GM06990 (cell line): ENCODE measurements at regions not wholly inside any gene's neighbourhood (a gene's known extent, or its start where the extent isn't known, plus 50 kb on each side); places are given as distances from the start of the nearest gene placed in this dataset.
"Not testable (repeated sequence)": the region's sequence is repeated elsewhere in the genome, so short reads cannot be mapped to it uniquely, and the experiment has no call there.

Experiments used
- DNase-seq: peaks from one replicate; pipeline ENCODE4 v3.0.0-alpha.2; 2011; ENCODE audit not compliant: insufficient read length; ENCODE audit errors: extremely low read depth
- H3K27me3 ChIP-seq: replicated peaks from 2 replicates; pipeline ENCODE4 v1.6.0; 2011; ENCODE audit warnings: low read length; ENCODE audit not compliant: control insufficient read depth, insufficient read depth
- H3K36me3 ChIP-seq: 2 replicates; pipeline ENCODE4 v1.5.1; 2011; ENCODE audit warnings: low read length; ENCODE audit not compliant: control insufficient read depth, insufficient read depth
- H3K4me3 ChIP-seq: replicated peaks from 2 replicates; pipeline ENCODE4 v1.5.1; 2011; ENCODE audit warnings: low read depth, mild to moderate bottlenecking, control low read depth, low read length
- CTCF ChIP-seq: IDR thresholded peaks from 2 replicates; pipeline ENCODE4 v1.5.1; 2011; ENCODE audit warnings: low read length, control low read depth, mild to moderate bottlenecking, inconsistent platforms; ENCODE audit not compliant: insufficient read depth, poor library complexity, severe bottlenecking

GRCh38 chr1:5768014-5768413, 224.2 kb downstream of the NPHP4 start:
- no peaks in the 10 kb centered on the region for H3K36me3 ChIP-seq
- H3K27me3 ChIP-seq = no peaks in the 10 kb centered on the region; the same call in 1 of the 2 replicates
- no peak for DNase-seq
- TF ChIP-seq CTCF = no peak
- H3K4me3 ChIP-seq = no peak overlapping the region

GRCh38 chr1:5766996-5767395, 225.2 kb downstream of the NPHP4 start:
- DNase-seq, H3K27me3 ChIP-seq, H3K4me3 ChIP-seq, H3K36me3 ChIP-seq: not testable (repeated sequence)

GRCh38 chr1:5765997-5766913, 226.0 kb downstream of the NPHP4 start:
- no peak for TF ChIP-seq CTCF
- H3K27me3 ChIP-seq = no peaks in the 10 kb centered on the region; the same call in 1 of the 2 replicates
- H3K4me3 ChIP-seq = no peak overlapping the region
- H3K36me3 ChIP-seq = no peaks in the 10 kb centered on the region
- DNase-seq = no peak

- no peak overlapping the region for H3K4me3 ChIP-seq
- no peaks in the 10 kb centered on the region; the same call in 1 of the 2 replicates for H3K27me3 ChIP-seq
- no peak for DNase-seq
- no peaks in the 10 kb centered on the region for H3K36me3 ChIP-seq
- TF ChIP-seq CTCF = no peak
Observed at GRCh38 chr1:5765483-5765882, 226.7 kb downstream of the NPHP4 start.

- Histone ChIP-seq H3K27me3 (no peaks in the 10 kb centered on the region; the same call in 1 of the 2 replicates), H3K36me3 (no peaks in the 10 kb centered on the region), H3K4me3 (no peak overlapping the region)
- no peak for DNase-seq
- TF ChIP-seq CTCF = no peak
Observed at GRCh38 chr1:5764959-5765358, 227.3 kb downstream of the NPHP4 start.

GRCh38 chr1:5764464-5764863, 227.8 kb downstream of the NPHP4 start:
- H3K4me3 ChIP-seq = no peak overlapping the region
- no peaks in the 10 kb centered on the region; the same call in 1 of the 2 replicates for H3K27me3 ChIP-seq
- no peak for DNase-seq
- no peak for TF ChIP-seq CTCF
- H3K36me3 ChIP-seq = no peaks in the 10 kb centered on the region
